ENCODE measurements at regions not wholly inside any gene's neighbourhood (a gene's known extent, or its start where the extent isn't known, plus 50 kb on each side); places are given as distances from the start of the nearest gene placed in this dataset.

DNA sequence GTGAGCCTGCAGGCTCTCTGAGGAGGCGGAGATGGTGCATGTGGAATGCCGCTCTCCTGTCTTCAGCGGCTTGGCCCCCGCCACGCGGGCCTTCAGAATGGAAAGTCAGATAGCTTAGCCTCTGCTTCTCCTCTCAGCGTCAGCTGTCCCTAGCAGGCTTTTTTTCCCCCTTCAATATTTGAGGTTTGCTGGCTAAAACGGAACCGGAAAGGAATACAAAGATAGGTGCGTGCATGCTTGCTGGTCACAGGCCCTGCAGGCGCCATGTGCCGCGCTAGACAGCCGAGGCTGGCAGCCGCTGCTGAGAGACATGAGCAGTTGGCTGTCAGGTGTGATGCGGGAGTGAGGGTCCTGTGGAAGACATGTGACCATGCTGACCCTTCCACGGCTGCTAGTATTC, 161.2 kb upstream of the COBL start:
- TF ChIP-seq CTCF (conservative IDR thresholded peaks at IDR 0.05 in 1 of 2, IDR thresholded peaks at IDR 0.05 in 1 of 2; ENCODE audit: extremely low read depth in 1 of 2, insufficient read depth in 1 of 2, low read depth in 1 of 2, low read length in 2 of 2) (no peak), EZH2 (IDR thresholded peaks at IDR 0.05; ENCODE audit: borderline replicate concordance, low read length) (no peak)

Measured in mammary epithelial cell (primary cell).